K562 (cell line): ENCODE measurements at regions not wholly inside any gene's neighbourhood (a gene's known extent, or its start where the extent isn't known, plus 50 kb on each side); places are given as distances from the start of the nearest gene placed in this dataset.

Experiments
- ATAC-seq: fragments of 200-7000 bp; cut with Tn5 transposase; 3 replicates; pipeline ENCODE4 v1.9.1; 2020; ENCODE audit warnings: moderate library complexity
- BruUV-seq: library from RNA; stranded (reverse); fragments of 400-500 nt; replicated peaks from 2 replicates; lab custom pipeline; 2021; lab: Mats Ljungman, UMichigan
- CTCF ChIA-PET: fragments of 300-600 bp; formaldehyde crosslinking; extraction: SDS; loops from one replicate; lab custom pipeline; 2021; ENCODE audit warnings: low intra/inter-chr PET ratio; lab: Yijun Ruan, JAX
- POLR2A ChIA-PET: fragments of 300-600, 350-650 bp; sonication (Branson Sonifier 250); formaldehyde crosslinking; extraction: SDS; loops from one replicate; lab custom pipeline; 2021; ENCODE audit warnings: antibody characterized with exemption, inconsistent platforms; lab: Yijun Ruan, JAX
- DNase-seq, 4 experiments: peaks; one replicate each; pipeline versions ENCODE4 v3.0.0 to v3.0.0-alpha.2; 2011 to 2018; ENCODE audit warnings: low spot score in 3 of 4, mixed read lengths in 3 of 4; ENCODE audit errors: extremely low read depth in 1 of 4
- FAIRE-seq: peaks from 2 replicates; lab custom pipeline; 2011; peaks lifted over from hg19 to GRCh38; lab: Jason Lieb, UNC
- H2AFZ ChIP-seq: 2 replicates; pipeline ENCODE4 v1.6.0; 2011; ENCODE audit warnings: low read depth, low read length, control low read depth, inconsistent platforms
- H3K27ac ChIP-seq: fragments of 200-600 bp; 3 replicates; pipeline ENCODE4 v1.8.0; 2011; ENCODE audit warnings: low read depth, mild to moderate bottlenecking, control low read depth, inconsistent platforms, low read length, moderate library complexity, mixed read lengths; ENCODE audit errors: extremely low read depth
- H3K27me3 ChIP-seq, 2 experiments: fragments of 300-600 bp in 1 of 2; 2 replicates in 1 of 2; 3 replicates in 1 of 2; pipeline versions ENCODE4 v1.6.0 to v1.8.0; 2011; ENCODE audit warnings: inconsistent platforms in 2 of 2, low read length in 2 of 2, mild to moderate bottlenecking in 1 of 2, mixed read lengths in 1 of 2, moderate library complexity in 1 of 2; ENCODE audit not compliant: control insufficient read depth in 2 of 2, insufficient read depth in 2 of 2
- H3K36me3 ChIP-seq: fragments of 300-600 bp; 3 replicates; pipeline ENCODE4 v1.8.0; 2011; ENCODE audit warnings: mild to moderate bottlenecking, low read length, inconsistent platforms; ENCODE audit not compliant: control insufficient read depth, insufficient read depth
- H3K4me1 ChIP-seq, 2 experiments: fragments of 200-600 bp in 1 of 2; replicated peaks in 1 of 2; 2 replicates in 1 of 2; 3 replicates in 1 of 2; pipeline versions ENCODE4 v1.5.1 to v1.8.0; 2011; ENCODE audit warnings: inconsistent platforms in 2 of 2, low read length in 2 of 2, mild to moderate bottlenecking in 1 of 2, mixed read lengths in 1 of 2, moderate library complexity in 1 of 2; ENCODE audit not compliant: control insufficient read depth in 2 of 2, insufficient read depth in 2 of 2
- H3K4me2 ChIP-seq: 2 replicates; pipeline ENCODE4 v1.6.1; 2011; ENCODE audit warnings: low read length, control low read depth, inconsistent platforms, mixed read lengths; ENCODE audit not compliant: insufficient read depth
- H3K4me3 ChIP-seq: fragments of 200-600 bp; sonication (generic), shearing (Covaris generic); 2 replicates; pipeline ENCODE4 v1.5.1; 2016; ENCODE audit warnings: control low read depth, inconsistent platforms
- H3K79me2 ChIP-seq: fragments of 200-600 bp; 3 replicates; pipeline ENCODE4 v1.8.0; 2011; ENCODE audit warnings: low read length, inconsistent platforms; ENCODE audit not compliant: control insufficient read depth, insufficient read depth
- H3K9ac ChIP-seq, 2 experiments: 2 replicates each; pipeline versions ENCODE4 v1.6.0 to v1.6.1; 2011; ENCODE audit warnings: low read depth in 2 of 2, low read length in 2 of 2, control low read depth in 1 of 2, inconsistent platforms in 1 of 2, mild to moderate bottlenecking in 1 of 2, mixed read lengths in 1 of 2; ENCODE audit not compliant: insufficient read depth in 1 of 2
- H3K9me1 ChIP-seq: one replicate; pipeline ENCODE4 v1.6.0; 2011; ENCODE audit warnings: inconsistent platforms, mild to moderate bottlenecking, low read length, moderate library complexity; ENCODE audit not compliant: control insufficient read depth, insufficient read depth
- H3K9me3 ChIP-seq: replicated peaks from 2 replicates; pipeline ENCODE4 v1.5.1; 2011; ENCODE audit warnings: low read depth, low read length, inconsistent platforms; ENCODE audit not compliant: control insufficient read depth, insufficient read depth
- H4K20me1 ChIP-seq: replicated peaks from 2 replicates; pipeline ENCODE4 v1.6.1; 2011; ENCODE audit warnings: low read length, inconsistent platforms, mixed read lengths; ENCODE audit not compliant: control insufficient read depth, insufficient read depth
- EP400 ChIP-seq: fragments of 450-650 bp; IDR thresholded peaks from 2 replicates; pipeline ENCODE4 v1.6.1; 2017; ENCODE audit warnings: antibody characterized with exemption, mild to moderate bottlenecking, moderate library complexity
- ETS1 ChIP-seq: conservative IDR thresholded peaks from 2 replicates; pipeline ENCODE4 v1.6.1; 2011; ENCODE audit warnings: low read depth, mild to moderate bottlenecking, low read length; ENCODE audit not compliant: control insufficient read depth
- HDAC6 ChIP-seq: IDR thresholded peaks from 2 replicates; pipeline ENCODE4 v1.6.1; 2012; ENCODE audit warnings: low read depth, mild to moderate bottlenecking, control low read depth, inconsistent platforms, low read length, moderate library complexity
- HOMEZ ChIP-seq: fragments of 250-450 bp; sonication (Bioruptor Pico); IDR thresholded peaks from 2 replicates; pipeline ENCODE4 v1.4.0; 2020; ENCODE audit warnings: mild to moderate bottlenecking, moderate library complexity
- KLF16 ChIP-seq: IDR thresholded peaks from 2 replicates; pipeline ENCODE4 v1.6.1; 2016; ENCODE audit warnings: antibody characterized with exemption
- MAFF ChIP-seq: IDR thresholded peaks from 2 replicates; pipeline ENCODE4 v1.6.1; 2012; ENCODE audit warnings: low read length, improper control_type of control experiment
- MED1 ChIP-seq: sonication (generic); formaldehyde crosslinking; IDR thresholded peaks from 2 replicates; pipeline ENCODE4 v1.8.1; 2023; ENCODE audit warnings: missing genetic modification reagents, borderline replicate concordance
- MEF2D ChIP-seq: conservative IDR thresholded peaks from 2 replicates; pipeline ENCODE4 v1.6.1; 2016; ENCODE audit warnings: low read depth, missing genetic modification characterization, missing compliant biosample characterization
- NCOR1 ChIP-seq: fragments of 450-650 bp; IDR thresholded peaks from 2 replicates; pipeline ENCODE4 v1.6.1; 2016; ENCODE audit warnings: mild to moderate bottlenecking, moderate library complexity
- PCBP1 ChIP-seq: fragments of 200-400 bp; formaldehyde crosslinking; IDR thresholded peaks from 2 replicates; pipeline ENCODE4 v1.6.1; 2018; ENCODE audit warnings: mild to moderate bottlenecking, low read depth, low read length; ENCODE audit not compliant: poor library complexity, severe bottlenecking
- PYGO2 ChIP-seq: fragments of 450-650 bp; IDR thresholded peaks from 2 replicates; pipeline ENCODE4 v1.6.1; 2016; ENCODE audit warnings: mild to moderate bottlenecking, missing genetic modification characterization, moderate library complexity, missing compliant biosample characterization
- RHOXF2B ChIP-seq: fragments of 250-450 bp; sonication (Bioruptor Pico); conservative IDR thresholded peaks from 2 replicates; pipeline ENCODE4 v1.5.1; 2021
- STAT6 ChIP-seq: sonication (generic); formaldehyde crosslinking; IDR thresholded peaks from 2 replicates; pipeline ENCODE4 v1.8.1; 2023; ENCODE audit warnings: mild to moderate bottlenecking, missing genetic modification reagents
- THRA ChIP-seq: fragments of 450-650 bp; IDR thresholded peaks from 2 replicates; pipeline ENCODE4 v1.6.1; 2017; ENCODE audit warnings: mild to moderate bottlenecking, moderate library complexity
- ZNF217 ChIP-seq: sonication (generic); formaldehyde crosslinking; IDR thresholded peaks from 2 replicates; pipeline ENCODE4 v1.8.0; 2022; ENCODE audit warnings: mild to moderate bottlenecking, missing genetic modification reagents
- WGBS: fragments of 100-300 bp; shearing (Covaris generic); methylation state at CpG from one replicate; pipeline ENCODE4 v1.1.6; 2016; ENCODE audit warnings: low coverage, mixed read lengths; ENCODE audit not compliant: insufficient coverage; ENCODE audit errors: missing lambda C conversion rate; 5-methylcytosine and 5-hydroxymethylcytosine counted together
- in situ Hi-C: fragments of 300-500 bp; cut with MboI; formaldehyde crosslinking; loops from 4 replicates; pipeline ENCODE4 v1.15.0; 2018; ENCODE audit warnings: inconsistent platforms, mixed read lengths
- intact Hi-C: fragments of 100-400 bp; cut with micrococcal nuclease; formaldehyde crosslinking; loops from 2 replicates; pipeline ENCODE4 v1.14.2; 2022

GRCh38 chr6:123733180-123733579 is 70.5 kb upstream of the NKAIN2 start (continued):
- TF ChIP-seq HOMEZ (CRISPR knock-in tag) (no peak), MEF2D (tag) (no peak), MED1 (no peak), STAT6 (CRISPR knock-in tag) (no peak)

GRCh38 chr6:123716506-123716905 is 79.8 kb upstream of the TRDN start:
- H3K9ac ChIP-seq, result no peak overlapping the region
- DNase-seq, result no peak
- no peaks in the 10 kb centered on the region for H3K9me1 ChIP-seq
- no TSS peak for BruUV-seq
- ChIA-PET POLR2A (no interaction called here), CTCF (interaction anchor here (1.8 kb wide), 1 partner anchor 323 kb away, joined by 8 read pairs; no protein-coding TSS in a partner anchor)
- in situ Hi-C loops (loop anchor here (25.0 kb wide), 1 partner anchor 304 kb away; no protein-coding TSS in a partner anchor), intact Hi-C loops (loop anchor here (5.0 kb wide), 2 partner anchors 849 to 984 kb away; no protein-coding TSS in a partner anchor)
- H3K36me3 ChIP-seq, result no peaks in the 10 kb centered on the region
- H3K27me3 ChIP-seq, result no peaks in the 10 kb centered on the region
- no peak overlapping the region for H2AFZ ChIP-seq
- no peak overlapping the region for H3K4me2 ChIP-seq
- TF ChIP-seq HDAC6 (no peak), PYGO2 (tag) (no peak), ZNF217 (CRISPR knock-in tag) (no peak), EP400 (no peak), RHOXF2B (CRISPR knock-in tag) (no peak), ETS1 (no peak), PCBP1 (no peak), NCOR1 (no peak), KLF16 (no peak), THRA (no peak), MAFF (no peak)
- H3K4me3 ChIP-seq, result no peak overlapping the region
- no peak overlapping the region for H3K27ac ChIP-seq
- no peak for ATAC-seq
- H3K79me2 ChIP-seq, result no peaks in the 10 kb centered on the region
- H3K4me1 ChIP-seq, result no peaks in the 10 kb centered on the region; a peak in 1 of 5 replicates
- WGBS, result 2% methylated on average over 3 of the region's 3 CpGs
- no peaks in the 10 kb centered on the region for H4K20me1 ChIP-seq
- FAIRE-seq, result no peak
- no peaks in the 10 kb centered on the region for H3K9me3 ChIP-seq
